ENCODE measurements at regions not wholly inside any gene's neighbourhood (a gene's known extent, or its start where the extent isn't known, plus 50 kb on each side); places are given as distances from the start of the nearest gene placed in this dataset.

GRCh38 chr5:147145328-147145727 lies 89.5 kb upstream of the STK32A start:
- no peak for TF ChIP-seq CTCF (conservative IDR thresholded peaks at IDR 0.05; ENCODE audit: low read depth, low read length)
- TF ChIP-seq EZH2phosphoT487 (IDR thresholded peaks at IDR 0.05; ENCODE audit: borderline replicate concordance, low read length): no peak

Measured in PC-3 (cell line).